ENCODE measurements at regions not wholly inside any gene's neighbourhood (a gene's known extent, or its start where the extent isn't known, plus 50 kb on each side); places are given as distances from the start of the nearest gene placed in this dataset.

DNA sequence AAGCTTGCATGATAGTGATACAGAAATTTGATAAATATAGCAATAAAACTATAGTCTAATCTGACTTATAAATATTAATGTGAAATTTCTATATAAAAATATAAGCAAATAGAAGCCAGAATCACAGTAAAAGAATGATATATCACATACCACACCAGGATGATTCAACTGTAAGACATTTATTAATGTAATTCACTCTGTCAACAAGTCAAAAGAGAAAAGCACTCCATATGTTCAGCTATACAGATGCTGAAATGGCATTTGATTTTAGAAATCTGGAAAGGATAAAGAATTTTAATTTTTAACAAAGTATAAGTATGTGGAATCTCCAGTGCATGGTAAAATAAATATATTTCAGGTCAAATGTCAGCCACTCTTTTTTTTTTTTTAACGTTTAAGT lies 372.4 kb downstream of the KCNN2 start:
- no peak overlapping the region for H3K27ac ChIP-seq (ENCODE audit: control insufficient read depth, insufficient read depth)
- no peak for TF ChIP-seq DPF2 (IDR thresholded peaks at IDR 0.05)
- TF ChIP-seq, protein P1, sequence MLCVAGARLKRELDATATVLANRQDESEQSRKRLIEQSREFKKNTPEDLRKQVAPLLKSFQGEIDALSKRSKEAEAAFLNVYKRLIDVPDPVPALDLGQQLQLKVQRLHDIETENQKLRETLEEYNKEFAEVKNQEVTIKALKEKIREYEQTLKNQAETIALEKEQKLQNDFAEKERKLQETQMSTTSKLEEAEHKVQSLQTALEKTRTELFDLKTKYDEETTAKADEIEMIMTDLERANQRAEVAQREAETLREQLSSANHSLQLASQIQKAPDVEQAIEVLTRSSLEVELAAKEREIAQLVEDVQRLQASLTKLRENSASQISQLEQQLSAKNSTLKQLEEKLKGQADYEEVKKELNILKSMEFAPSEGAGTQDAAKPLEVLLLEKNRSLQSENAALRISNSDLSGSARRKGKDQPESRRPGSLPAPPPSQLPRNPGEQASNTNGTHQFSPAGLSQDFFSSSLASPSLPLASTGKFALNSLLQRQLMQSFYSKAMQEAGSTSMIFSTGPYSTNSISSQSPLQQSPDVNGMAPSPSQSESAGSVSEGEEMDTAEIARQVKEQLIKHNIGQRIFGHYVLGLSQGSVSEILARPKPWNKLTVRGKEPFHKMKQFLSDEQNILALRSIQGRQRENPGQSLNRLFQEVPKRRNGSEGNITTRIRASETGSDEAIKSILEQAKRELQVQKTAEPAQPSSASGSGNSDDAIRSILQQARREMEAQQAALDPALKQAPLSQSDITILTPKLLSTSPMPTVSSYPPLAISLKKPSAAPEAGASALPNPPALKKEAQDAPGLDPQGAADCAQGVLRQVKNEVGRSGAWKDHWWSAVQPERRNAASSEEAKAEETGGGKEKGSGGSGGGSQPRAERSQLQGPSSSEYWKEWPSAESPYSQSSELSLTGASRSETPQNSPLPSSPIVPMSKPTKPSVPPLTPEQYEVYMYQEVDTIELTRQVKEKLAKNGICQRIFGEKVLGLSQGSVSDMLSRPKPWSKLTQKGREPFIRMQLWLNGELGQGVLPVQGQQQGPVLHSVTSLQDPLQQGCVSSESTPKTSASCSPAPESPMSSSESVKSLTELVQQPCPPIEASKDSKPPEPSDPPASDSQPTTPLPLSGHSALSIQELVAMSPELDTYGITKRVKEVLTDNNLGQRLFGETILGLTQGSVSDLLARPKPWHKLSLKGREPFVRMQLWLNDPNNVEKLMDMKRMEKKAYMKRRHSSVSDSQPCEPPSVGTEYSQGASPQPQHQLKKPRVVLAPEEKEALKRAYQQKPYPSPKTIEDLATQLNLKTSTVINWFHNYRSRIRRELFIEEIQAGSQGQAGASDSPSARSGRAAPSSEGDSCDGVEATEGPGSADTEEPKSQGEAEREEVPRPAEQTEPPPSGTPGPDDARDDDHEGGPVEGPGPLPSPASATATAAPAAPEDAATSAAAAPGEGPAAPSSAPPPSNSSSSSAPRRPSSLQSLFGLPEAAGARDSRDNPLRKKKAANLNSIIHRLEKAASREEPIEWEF (IDR thresholded peaks at IDR 0.05; ENCODE audit: insufficient replicate concordance, low read depth, low read length), result no peak
- no peak for TF ChIP-seq IRF4 (IDR thresholded peaks at IDR 0.05; ENCODE audit: low read depth, low read length)
- no peak for FAIRE-seq
- H3K79me2 ChIP-seq (ENCODE audit: control insufficient read depth, insufficient read depth, low read length), result no peaks in the 10 kb centered on the region
- 75% methylated on average over 1 of the region's 1 CpG for WGBS (ENCODE audit: insufficient coverage, insufficient replicate concordance, low lambda C conversion rate, missing lambda C conversion rate)
- no peak overlapping the region for H3K4me3 ChIP-seq
- no peak overlapping the region for H2AFZ ChIP-seq (ENCODE audit: control insufficient read depth, low read depth, low read length)
- H3K27me3 ChIP-seq (replicated peaks in 1 of 2; ENCODE audit: control insufficient read depth in 2 of 2, insufficient read depth in 2 of 2, low read length in 1 of 2), result no peaks in the 10 kb centered on the region
- CTCF ChIA-PET, result interaction anchor here (0.8 kb wide), 1 partner anchor 15 kb away, joined by 3 read pairs; no protein-coding TSS in a partner anchor
- intact Hi-C loops (cut with micrococcal nuclease; ENCODE audit: unreplicated experiment) (no loop called here), in situ Hi-C loops (cut with MboI) (no loop called here)
- no peak overlapping the region for H3K9ac ChIP-seq (ENCODE audit: control insufficient read depth, insufficient read depth, low read length)
- H4K20me1 ChIP-seq (ENCODE audit: control insufficient read depth, insufficient read depth), result no peaks in the 10 kb centered on the region
- no TSS peak for BruUV-seq (replicated peaks)
- H3K9me3 ChIP-seq (replicated peaks; ENCODE audit: control insufficient read depth, insufficient read depth, low read length), result no peaks in the 10 kb centered on the region
- no peak overlapping the region for H3K4me2 ChIP-seq (ENCODE audit: control insufficient read depth, insufficient read depth)
- SMC1A ChIA-PET (ENCODE audit: uncharacterized antibody, unreplicated experiment), result no interaction called here
- POLR2A ChIA-PET, result no interaction called here
- no peak for DNase-seq (ENCODE audit: low read depth, low spot score)
- no peaks in the 10 kb centered on the region for H3K36me3 ChIP-seq (ENCODE audit: control insufficient read depth in 2 of 2, insufficient read depth in 2 of 2, low read length in 1 of 2)
- RAD21 ChIA-PET (ENCODE audit: unreplicated experiment), result no interaction called here
- ATAC-seq, result no peak
- H3K4me1 ChIP-seq (ENCODE audit: control insufficient read depth, insufficient read depth, low read length), result no peaks in the 10 kb centered on the region

DNA sequence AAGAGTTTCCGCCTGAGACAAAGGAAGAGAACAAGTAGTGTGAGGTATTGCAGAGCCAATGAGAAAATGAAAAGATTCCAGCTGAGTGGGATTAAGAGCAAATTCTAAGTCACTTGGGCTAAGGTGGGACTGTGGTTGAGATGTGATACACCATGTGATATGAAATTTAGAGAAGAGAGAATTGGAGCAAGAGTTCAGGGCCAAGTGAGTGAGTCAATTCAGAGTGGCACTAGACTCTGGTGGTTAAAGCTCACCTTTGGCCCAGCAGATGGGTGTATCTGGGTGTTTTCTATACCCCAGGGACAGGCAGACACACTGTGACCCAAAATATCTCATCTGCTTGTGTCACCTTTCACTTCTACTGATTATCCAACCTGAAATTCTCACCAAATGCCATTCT lies 368.1 kb downstream of the KCNN2 start:
- DNase-seq (ENCODE audit: low read depth, low spot score) (no peak), ATAC-seq (no peak), FAIRE-seq (no peak)
- TF ChIP-seq NR2C2 (IDR thresholded peaks at IDR 0.05; ENCODE audit: borderline replicate concordance, control insufficient read depth, insufficient read length, low read depth) (no peak), GATAD2B (conservative IDR thresholded peaks at IDR 0.05; ENCODE audit: low read depth) (no peak), SP1 (IDR thresholded peaks at IDR 0.05; ENCODE audit: low read depth, low read length) (no peak), STAT1 (conservative IDR thresholded peaks at IDR 0.05) (no peak), EGR1 (IDR thresholded peaks at IDR 0.05; ENCODE audit: borderline replicate concordance in 1 of 2, low read depth in 2 of 2, low read length in 2 of 2) (no peak)
- TF ChIP-seq, protein P2, sequence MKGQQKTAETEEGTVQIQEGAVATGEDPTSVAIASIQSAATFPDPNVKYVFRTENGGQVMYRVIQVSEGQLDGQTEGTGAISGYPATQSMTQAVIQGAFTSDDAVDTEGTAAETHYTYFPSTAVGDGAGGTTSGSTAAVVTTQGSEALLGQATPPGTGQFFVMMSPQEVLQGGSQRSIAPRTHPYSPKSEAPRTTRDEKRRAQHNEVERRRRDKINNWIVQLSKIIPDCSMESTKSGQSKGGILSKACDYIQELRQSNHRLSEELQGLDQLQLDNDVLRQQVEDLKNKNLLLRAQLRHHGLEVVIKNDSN (IDR thresholded peaks at IDR 0.05; ENCODE audit: borderline replicate concordance, extremely low read length, insufficient read depth, low read depth, low read length), result no peak
- no TSS peak for BruUV-seq (replicated peaks)
- POLR2A ChIA-PET, result no interaction called here
- Histone ChIP-seq H3K27ac (ENCODE audit: control insufficient read depth, insufficient read depth) (no peak overlapping the region), H2AFZ (ENCODE audit: control insufficient read depth, low read depth, low read length) (no peak overlapping the region), H3K4me3 (no peak overlapping the region), H3K9me3 (replicated peaks; ENCODE audit: control insufficient read depth, insufficient read depth, low read length) (no peaks in the 10 kb centered on the region), H3K9ac (ENCODE audit: control insufficient read depth, insufficient read depth, low read length) (no peak overlapping the region), H3K4me2 (ENCODE audit: control insufficient read depth, insufficient read depth) (no peak overlapping the region), H3K79me2 (ENCODE audit: control insufficient read depth, insufficient read depth, low read length) (no peaks in the 10 kb centered on the region), H3K27me3 (replicated peaks in 1 of 2; ENCODE audit: control insufficient read depth in 2 of 2, insufficient read depth in 2 of 2, low read length in 1 of 2) (no peaks in the 10 kb centered on the region), H4K20me1 (ENCODE audit: control insufficient read depth, insufficient read depth) (no peaks in the 10 kb centered on the region), H3K36me3 (ENCODE audit: control insufficient read depth in 2 of 2, insufficient read depth in 2 of 2, low read length in 1 of 2) (no peaks in the 10 kb centered on the region), H3K4me1 (ENCODE audit: control insufficient read depth, insufficient read depth, low read length) (no peaks in the 10 kb centered on the region)
- WGBS (ENCODE audit: insufficient coverage, insufficient replicate concordance, low lambda C conversion rate, missing lambda C conversion rate), result 6% methylated on average over 1 of the region's 1 CpG
- RAD21 ChIA-PET (ENCODE audit: unreplicated experiment), result no interaction called here
- in situ Hi-C loops (cut with MboI) (no loop called here), intact Hi-C loops (cut with micrococcal nuclease; ENCODE audit: unreplicated experiment) (no loop called here)
- CTCF ChIA-PET, result no interaction called here
- SMC1A ChIA-PET (ENCODE audit: uncharacterized antibody, unreplicated experiment), result no interaction called here
